NCI-H146 (cell line): ENCODE measurements at regions not wholly inside any gene's neighbourhood (a gene's known extent, or its start where the extent isn't known, plus 50 kb on each side); places are given as distances from the start of the nearest gene placed in this dataset.

Experiments
- DNase-seq: peaks from one replicate; lab custom pipeline; 2025; lab: John Stamatoyannopoulos, UW

GRCh38 chr4:147360301-147360700 is 120.6 kb upstream of the EDNRA start:
- DNase-seq, result no peak

GRCh38 chr4:147361726-147362125 is 119.2 kb upstream of the EDNRA start:
- DNase-seq, result no peak

- DNase-seq, result no peak
Measured at GRCh38 chr4:147362938-147363337, 118.0 kb upstream of the EDNRA start.

GRCh38 chr4:147363514-147363913 is 117.4 kb upstream of the EDNRA start:
- no peak for DNase-seq

GRCh38 chr4:147365396-147365795 is 115.5 kb upstream of the EDNRA start:
- DNase-seq, result no peak

GRCh38 chr4:147366164-147366563 is 114.7 kb upstream of the EDNRA start:
- no peak for DNase-seq

GRCh38 chr4:147367891-147368290 is 113.0 kb upstream of the EDNRA start:
- no peak for DNase-seq

GRCh38 chr4:147368948-147369347 is 111.9 kb upstream of the EDNRA start:
- no peak for DNase-seq

- no peak for DNase-seq
Measured at GRCh38 chr4:147370473-147370872, 110.4 kb upstream of the EDNRA start.

GRCh38 chr4:147370881-147371280 is 110.0 kb upstream of the EDNRA start:
- no peak for DNase-seq

- DNase-seq, result no peak
Measured at GRCh38 chr4:147371661-147372060, 109.2 kb upstream of the EDNRA start.

GRCh38 chr4:147378780-147379179 is 102.1 kb upstream of the EDNRA start:
- DNase-seq, result no peak

GRCh38 chr4:147381749-147382148 is 99.1 kb upstream of the EDNRA start:
- no peak for DNase-seq

- no peak for DNase-seq
Measured at GRCh38 chr4:147388018-147388417, 92.9 kb upstream of the EDNRA start.

- DNase-seq, result no peak
Measured at GRCh38 chr4:147396105-147396504, 84.8 kb upstream of the EDNRA start.

GRCh38 chr4:147398556-147398955 is 82.3 kb upstream of the EDNRA start:
- DNase-seq, result no peak

- no peak for DNase-seq
Measured at GRCh38 chr4:147400721-147401120, 80.2 kb upstream of the EDNRA start.

- no peak for DNase-seq
Measured at GRCh38 chr4:147401221-147401620, 79.7 kb upstream of the EDNRA start.

- no peak for DNase-seq
Measured at GRCh38 chr4:147407261-147408045, 73.4 kb upstream of the EDNRA start.

- no peak for DNase-seq
Measured at GRCh38 chr4:147408189-147408588, 72.7 kb upstream of the EDNRA start.

GRCh38 chr4:147409350-147409749 is 71.5 kb upstream of the EDNRA start:
- DNase-seq, result no peak

GRCh38 chr4:147418226-147418625 is 62.7 kb upstream of the EDNRA start:
- DNase-seq, result no peak

- no peak for DNase-seq
Measured at GRCh38 chr4:147421456-147421855, 59.4 kb upstream of the EDNRA start.

- DNase-seq, result no peak
Measured at GRCh38 chr4:147423229-147423628, 57.7 kb upstream of the EDNRA start.
